ENCODE measurements at regions not wholly inside any gene's neighbourhood (a gene's known extent, or its start where the extent isn't known, plus 50 kb on each side); places are given as distances from the start of the nearest gene placed in this dataset.

GRCh38 chr10:120971671-120972070 is 120.5 kb downstream of the WDR11 start:
- Histone ChIP-seq H3K4me1 (ENCODE audit: control insufficient read depth, insufficient read depth, low read length) (no peaks in the 10 kb centered on the region), H3K27me3 (replicated peaks in 1 of 2; ENCODE audit: control insufficient read depth in 2 of 2, insufficient read depth in 2 of 2, low read length in 1 of 2) (peaks cover 0 to 4% of the 10 kb centered on the region in 2 experiments; a peak in 2 of 4 replicates), H3K9ac (ENCODE audit: control insufficient read depth, insufficient read depth, low read length) (no peak overlapping the region), H3K4me2 (ENCODE audit: control insufficient read depth, insufficient read depth) (no peak overlapping the region), H3K27ac (ENCODE audit: control insufficient read depth, insufficient read depth) (no peak overlapping the region), H4K20me1 (ENCODE audit: control insufficient read depth, insufficient read depth) (no peaks in the 10 kb centered on the region), H3K9me3 (replicated peaks; ENCODE audit: control insufficient read depth, insufficient read depth, low read length) (no peaks in the 10 kb centered on the region; the same call in 2 of the 3 replicates), H3K4me3 (no peak overlapping the region), H2AFZ (ENCODE audit: control insufficient read depth, low read depth, low read length) (no peak overlapping the region), H3K79me2 (ENCODE audit: control insufficient read depth, insufficient read depth, low read length) (no peaks in the 10 kb centered on the region), H3K36me3 (ENCODE audit: control insufficient read depth in 2 of 2, insufficient read depth in 2 of 2, low read length in 1 of 2) (no peaks in the 10 kb centered on the region)
- no peak for FAIRE-seq
- SMC1A ChIA-PET (ENCODE audit: uncharacterized antibody, unreplicated experiment): no interaction called here
- WGBS (ENCODE audit: insufficient coverage, insufficient replicate concordance, low lambda C conversion rate, missing lambda C conversion rate): 6% methylated on average over 2 of the region's 2 CpGs
- no peak for TF ChIP-seq WRNIP1 (IDR thresholded peaks at IDR 0.05; ENCODE audit: borderline replicate concordance, low read depth, low read length)
- no peak for TF ChIP-seq TARDBP (IDR thresholded peaks at IDR 0.05; ENCODE audit: borderline replicate concordance)
- TF ChIP-seq EGR1 (IDR thresholded peaks at IDR 0.05; ENCODE audit: borderline replicate concordance in 1 of 2, low read depth in 2 of 2, low read length in 2 of 2): no peak
- no peak for TF ChIP-seq SIN3A (IDR thresholded peaks at IDR 0.05; ENCODE audit: low read depth, low read length)
- TF ChIP-seq EED (IDR thresholded peaks at IDR 0.05; ENCODE audit: low read depth): no peak
- TF ChIP-seq IRF5 (IDR thresholded peaks at IDR 0.05; ENCODE audit: borderline replicate concordance): no peak
- TF ChIP-seq CREM (IDR thresholded peaks at IDR 0.05; ENCODE audit: low read depth): no peak
- no peak for TF ChIP-seq EP300 (IDR thresholded peaks at IDR 0.05; ENCODE audit: borderline replicate concordance in 1 of 2, control insufficient read depth in 1 of 2, low read depth in 2 of 2, low read length in 2 of 2)
- no peak for TF ChIP-seq IKZF1 (conservative IDR thresholded peaks at IDR 0.05)
- no peak for TF ChIP-seq IRF4 (IDR thresholded peaks at IDR 0.05; ENCODE audit: low read depth, low read length)
- RAD21 ChIA-PET (ENCODE audit: unreplicated experiment): no interaction called here
- CTCF ChIA-PET: interaction anchor here (1.3 kb wide), 1 partner anchor 9 kb away, joined by 3 read pairs; no protein-coding TSS in a partner anchor
- ATAC-seq: no peak
- in situ Hi-C loops (cut with MboI) (no loop called here), intact Hi-C loops (cut with micrococcal nuclease; ENCODE audit: unreplicated experiment) (no loop called here)
- DNase-seq (ENCODE audit: low read depth, low spot score): no peak
- no TSS peak for BruUV-seq (replicated peaks)
- POLR2A ChIA-PET: no interaction called here

All from GM12878 (cell line).